Activated CD4-positive, alpha-beta T cell treated with anti-CD3 and anti-CD28 coated beads for 36 hours (primary cell): ENCODE measurements at regions not wholly inside any gene's neighbourhood (a gene's known extent, or its start where the extent isn't known, plus 50 kb on each side); places are given as distances from the start of the nearest gene placed in this dataset.

Experiments used
- ATAC-seq: fragments of 200-7000 bp; cut with Tn5 transposase; one replicate; pipeline ENCODE4 v1.10.0; 2021; ENCODE audit warnings: mild to moderate bottlenecking, moderate library complexity
- CTCF ChIA-PET: fragments of 350-600 bp; sonication (Branson Sonifier 250); formaldehyde crosslinking; loops from one replicate; lab custom pipeline; 2021; ENCODE audit warnings: antibody characterized with exemption; lab: Charles Lee
- POLR2A ChIA-PET: fragments of 350-600 bp; sonication (Branson Sonifier 250); formaldehyde crosslinking; loops from one replicate; lab custom pipeline; 2021; ENCODE audit warnings: antibody characterized with exemption, inconsistent platforms; lab: Charles Lee
- DNase-seq: peaks from one replicate; pipeline ENCODE4 v3.0.0-alpha.2; 2020
- H3K27ac Mint-ChIP-seq: one replicate; pipeline ENCODE4 v1.8.0; 2021; ENCODE audit warnings: mixed read lengths
- H3K27me3 Mint-ChIP-seq: one replicate; pipeline ENCODE4 v1.8.0; 2021; ENCODE audit warnings: mixed read lengths
- H3K36me3 Mint-ChIP-seq: one replicate; pipeline ENCODE4 v1.8.0; 2021; ENCODE audit warnings: low read depth, mixed read lengths
- H3K4me1 Mint-ChIP-seq: one replicate; pipeline ENCODE4 v1.8.0; 2021; ENCODE audit warnings: mixed read lengths
- H3K4me3 Mint-ChIP-seq: one replicate; pipeline ENCODE4 v1.8.0; 2021; ENCODE audit warnings: mild to moderate bottlenecking, moderate library complexity, mixed read lengths
- H3K9me3 Mint-ChIP-seq: one replicate; pipeline ENCODE4 v1.8.0; 2021; ENCODE audit warnings: low read depth, mixed read lengths
- intact Hi-C, 2 experiments: fragments of 100-400 bp; cut with DNase I in 1 of 2; cut with micrococcal nuclease in 1 of 2; formaldehyde crosslinking; loops; one replicate each; pipeline versions ENCODE4 v1.14.2 to v1.15.1; 2022 to 2024; cut with DNase I, micrococcal nuclease

DNA sequence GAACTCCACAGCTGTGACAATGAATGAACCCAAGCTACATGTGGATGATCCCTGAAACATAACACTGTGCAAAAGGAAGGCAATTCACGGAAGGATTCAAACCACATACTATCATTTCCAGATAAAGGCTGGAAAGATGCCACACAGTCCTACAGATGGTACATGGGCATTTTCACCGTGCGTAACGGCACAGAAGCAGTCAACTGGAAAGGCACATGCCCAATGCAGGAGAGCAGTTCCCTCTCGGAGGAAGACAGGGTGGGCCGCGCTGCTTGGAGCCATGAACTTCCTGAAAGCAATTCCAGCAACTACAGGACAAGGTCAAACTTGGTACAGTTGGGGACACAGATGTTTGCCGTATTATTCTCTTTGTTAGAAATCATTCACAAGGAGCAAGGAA is 103.7 kb downstream of the SHANK2 start:
- no peak for DNase-seq
- H3K4me1 Mint-ChIP-seq: peaks cover 2% of the 10 kb centered on the region
- POLR2A ChIA-PET: no interaction called here
- no peak for ATAC-seq
- H3K4me3 Mint-ChIP-seq: no peak overlapping the region
- CTCF ChIA-PET: interaction anchor here (0.6 kb wide), 1 partner anchor 1002 kb away, joined by 3 read pairs; no protein-coding TSS in a partner anchor
- peaks cover 12% of the 10 kb centered on the region for H3K27me3 Mint-ChIP-seq
- intact Hi-C loops: no loop called here
- no peak overlapping the region for H3K27ac Mint-ChIP-seq
- no peaks in the 10 kb centered on the region for H3K9me3 Mint-ChIP-seq
- H3K36me3 Mint-ChIP-seq: no peaks in the 10 kb centered on the region

DNA sequence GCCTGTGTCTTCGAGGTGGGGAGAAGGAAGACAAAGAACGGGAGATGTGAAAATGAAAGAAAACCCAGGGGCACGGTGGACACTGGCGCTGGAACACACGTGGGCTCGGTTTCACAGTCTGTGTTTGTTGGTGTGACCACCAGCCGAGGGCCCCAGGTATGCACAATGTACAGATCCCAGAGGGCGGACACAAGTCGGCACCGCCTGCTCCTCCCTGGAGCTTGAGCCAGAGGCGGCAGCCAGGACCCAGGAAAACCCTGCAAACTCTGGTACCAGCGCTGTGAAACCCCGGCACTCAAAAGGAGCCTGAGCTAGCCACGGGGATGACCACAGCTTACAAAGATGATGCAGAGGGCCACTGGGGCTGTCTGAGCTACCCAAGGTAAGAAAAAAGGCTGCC is 105.0 kb downstream of the SHANK2 start:
- Mint-ChIP-seq H3K27me3 (peaks cover 10% of the 10 kb centered on the region), H3K36me3 (no peaks in the 10 kb centered on the region), H3K4me3 (no peak overlapping the region), H3K27ac (no peak overlapping the region), H3K9me3 (no peaks in the 10 kb centered on the region), H3K4me1 (no peaks in the 10 kb centered on the region)
- ATAC-seq (no peak), DNase-seq (no peak)
- POLR2A ChIA-PET: interaction anchor here (0.5 kb wide), 1 partner anchor 192 kb away, joined by 4 read pairs; no protein-coding TSS in a partner anchor
- CTCF ChIA-PET: no interaction called here
- intact Hi-C loops: no loop called here

DNA sequence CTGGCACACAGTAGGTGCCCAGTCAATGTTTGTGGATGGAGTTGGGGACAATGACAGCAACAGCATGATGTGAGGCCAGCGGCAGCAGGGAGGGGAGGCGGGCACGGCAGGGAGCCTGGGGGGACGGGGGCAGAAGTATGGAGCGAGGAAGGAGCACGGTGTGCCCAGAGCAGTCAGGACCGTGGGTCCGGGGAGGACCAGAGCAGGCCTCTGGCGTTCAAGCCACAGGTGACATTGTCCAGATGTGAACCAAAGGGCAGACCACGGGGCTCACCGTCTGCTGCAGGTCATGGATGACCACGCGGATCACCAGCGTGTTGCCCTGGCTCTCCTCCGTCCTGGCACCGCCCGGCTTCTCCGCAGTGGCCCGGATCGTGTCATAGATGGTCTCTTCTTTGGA is 105.5 kb downstream of the SHANK2 start:
- no peaks in the 10 kb centered on the region for H3K4me1 Mint-ChIP-seq
- CTCF ChIA-PET: no interaction called here
- ATAC-seq: no peak

DNA sequence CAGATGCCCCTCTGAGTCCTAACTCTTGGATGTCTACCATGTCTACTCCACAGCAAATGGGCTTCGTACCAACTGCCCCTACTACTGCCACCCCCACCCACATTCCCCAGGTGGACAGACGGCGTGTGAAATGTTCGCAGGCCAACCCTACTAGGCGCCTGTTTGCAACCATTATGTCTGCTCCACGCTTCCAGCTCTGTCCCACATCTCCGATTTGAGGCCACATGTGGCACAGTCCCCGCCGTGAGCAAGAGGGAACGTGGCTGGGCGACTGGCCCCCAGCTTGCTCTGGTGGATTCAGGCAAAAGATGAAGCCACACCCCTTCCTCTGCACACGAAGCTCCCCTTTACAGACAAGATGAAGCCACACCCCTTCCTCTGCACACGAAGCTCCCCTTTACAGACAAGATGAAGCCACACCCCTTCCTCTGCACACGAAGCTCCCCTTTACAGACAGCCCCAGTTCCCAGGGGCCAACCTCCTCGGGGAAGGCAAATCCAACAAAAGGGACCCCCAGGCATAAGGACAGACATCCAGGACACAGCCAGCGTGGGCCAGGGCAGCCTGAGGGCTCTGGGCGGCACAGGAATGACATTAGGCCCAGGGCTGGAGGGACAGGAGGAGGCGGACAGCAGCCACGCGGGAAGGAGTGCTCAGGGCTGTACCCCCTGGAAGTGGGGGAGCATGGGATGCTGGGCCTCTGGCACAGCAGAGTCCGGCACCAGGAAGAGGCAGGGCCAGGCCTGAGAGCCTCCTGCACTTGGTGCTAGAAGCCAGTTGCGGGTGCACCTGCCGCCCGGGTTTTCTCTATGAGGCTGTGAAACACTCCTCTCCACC is 106.2 kb downstream of the SHANK2 start:
- H3K36me3 Mint-ChIP-seq: no peaks in the 10 kb centered on the region
- DNase-seq (no peak), ATAC-seq (no peak)
- intact Hi-C loops: no loop called here
- H3K9me3 Mint-ChIP-seq: no peaks in the 10 kb centered on the region
- H3K4me3 Mint-ChIP-seq: no peak overlapping the region
- POLR2A ChIA-PET: no interaction called here
- H3K27me3 Mint-ChIP-seq: peaks cover 6% of the 10 kb centered on the region
- CTCF ChIA-PET: no interaction called here
- no peak overlapping the region for H3K27ac Mint-ChIP-seq
- H3K4me1 Mint-ChIP-seq: no peaks in the 10 kb centered on the region

More for the DNA sequence above, 105.5 kb downstream of the SHANK2 start:
- H3K36me3 Mint-ChIP-seq: no peaks in the 10 kb centered on the region
- intact Hi-C loops: no loop called here
- DNase-seq: no peak
- H3K4me3 Mint-ChIP-seq: no peak overlapping the region
- POLR2A ChIA-PET: interaction anchor here (0.5 kb wide), 1 partner anchor 192 kb away, joined by 4 read pairs; no protein-coding TSS in a partner anchor
- H3K9me3 Mint-ChIP-seq: no peaks in the 10 kb centered on the region
- peaks cover 8% of the 10 kb centered on the region for H3K27me3 Mint-ChIP-seq
- H3K27ac Mint-ChIP-seq: no peak overlapping the region

DNA sequence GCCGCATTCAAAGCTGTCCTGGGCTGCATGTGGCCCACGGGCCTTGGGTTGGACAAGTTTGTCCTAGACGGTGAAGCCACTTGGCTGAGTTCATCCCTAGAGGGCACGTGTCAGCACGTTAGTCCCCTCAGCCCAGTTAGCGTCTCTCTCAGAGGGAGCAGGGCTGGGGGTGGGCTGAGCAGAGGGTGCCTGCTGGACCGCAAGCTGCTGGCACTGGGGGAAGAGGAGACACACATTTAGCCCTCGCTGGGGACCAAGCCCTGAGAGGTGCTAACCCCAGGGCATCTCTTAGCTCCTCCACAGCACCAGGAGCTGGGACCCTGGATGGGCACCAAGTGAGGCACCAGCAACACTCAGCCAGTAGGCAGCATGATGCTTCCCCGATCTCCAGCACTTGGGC is 107.0 kb downstream of the SHANK2 start:
- CTCF ChIA-PET: no interaction called here

DNA sequence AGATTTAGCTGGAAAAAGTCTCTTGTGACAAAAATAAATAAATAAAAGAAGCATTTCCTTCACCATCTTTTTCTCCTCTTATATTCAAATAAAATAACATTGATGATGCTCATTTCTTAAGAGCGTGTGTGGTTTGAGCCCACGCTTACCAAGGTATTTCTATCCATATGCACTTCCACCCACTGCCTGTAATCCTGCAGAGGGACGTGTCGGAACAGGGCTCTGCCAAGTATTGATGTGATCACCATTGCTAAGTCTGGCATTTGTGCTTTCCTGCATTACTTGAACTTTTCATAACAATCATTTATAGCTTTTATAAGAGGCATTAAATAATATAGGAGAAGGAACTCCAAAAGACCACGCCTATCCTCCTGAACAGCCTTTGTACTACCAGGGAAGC is 107.6 kb downstream of the SHANK2 start:
- DNase-seq (no peak), ATAC-seq (no peak)
- Mint-ChIP-seq H3K36me3 (no peaks in the 10 kb centered on the region), H3K27ac (no peak overlapping the region), H3K4me3 (no peak overlapping the region), H3K9me3 (no peaks in the 10 kb centered on the region), H3K4me1 (no peaks in the 10 kb centered on the region), H3K27me3 (peaks cover 6% of the 10 kb centered on the region)
- intact Hi-C loops: no loop called here
- ChIA-PET CTCF (no interaction called here), POLR2A (no interaction called here)

More for the DNA sequence above, 107.0 kb downstream of the SHANK2 start:
- Mint-ChIP-seq H3K9me3 (no peaks in the 10 kb centered on the region), H3K4me3 (no peak overlapping the region), H3K27me3 (peaks cover 6% of the 10 kb centered on the region), H3K36me3 (no peaks in the 10 kb centered on the region), H3K4me1 (no peaks in the 10 kb centered on the region), H3K27ac (no peak overlapping the region)
- ATAC-seq (no peak), DNase-seq (no peak)
- POLR2A ChIA-PET: no interaction called here
- intact Hi-C loops: no loop called here

DNA sequence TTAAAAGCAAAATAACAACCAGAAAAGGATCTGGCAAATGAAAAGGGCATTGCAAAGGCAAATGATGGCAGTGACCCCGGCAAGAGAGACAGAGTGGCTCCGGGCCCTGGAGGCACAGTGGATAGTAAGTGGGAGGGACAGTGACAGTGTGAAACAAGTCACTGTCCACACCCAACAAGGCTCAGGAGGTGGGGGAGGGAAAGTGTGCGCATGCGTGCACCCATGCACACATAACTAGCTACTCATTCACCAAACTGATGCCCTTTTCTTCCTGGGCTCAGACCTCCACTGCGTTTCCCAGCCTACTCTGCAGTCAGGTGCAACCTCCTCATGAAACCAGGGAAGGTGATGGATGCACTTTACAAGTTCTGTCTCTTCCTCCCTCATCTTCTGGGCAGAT is 108.4 kb downstream of the SHANK2 start:
- CTCF ChIA-PET: interaction anchor here (0.6 kb wide), 1 partner anchor 402 kb away, joined by 4 read pairs; no protein-coding TSS in a partner anchor

DNA sequence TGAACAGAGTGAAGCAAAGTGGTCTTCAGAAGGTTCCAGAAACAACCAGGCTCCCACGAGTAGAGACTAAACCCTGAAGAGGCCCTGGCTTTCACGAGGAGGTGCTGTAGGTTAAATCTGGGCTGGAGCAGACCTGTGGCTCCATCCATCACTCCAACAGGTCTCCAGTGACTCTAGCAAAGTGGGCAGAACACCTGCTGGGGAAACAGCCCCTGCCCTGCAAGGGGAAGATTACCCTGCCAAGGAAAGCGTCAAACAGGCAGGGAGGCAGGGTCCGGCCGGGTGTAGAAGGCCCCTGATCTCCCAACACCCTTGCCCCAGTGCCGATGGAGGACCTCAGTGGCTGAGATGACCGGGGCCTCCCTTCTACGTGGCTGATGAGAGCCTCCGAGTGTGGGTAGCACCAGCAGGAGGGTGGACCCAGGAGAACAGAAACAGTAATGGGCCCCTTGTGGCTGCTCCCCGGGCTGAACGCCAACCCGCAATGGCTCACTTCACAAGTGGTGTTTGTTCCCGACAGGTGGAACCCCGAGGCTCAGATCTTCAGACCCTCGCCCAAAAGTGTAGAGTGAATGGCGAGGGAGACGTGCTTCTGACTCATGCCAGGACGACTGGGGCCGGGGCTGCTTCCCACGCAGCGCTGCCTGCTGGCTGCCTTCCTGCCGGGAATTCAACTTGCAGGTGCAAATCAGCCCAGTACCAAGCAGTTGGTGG is 112.0 kb downstream of the SHANK2 start:
- Mint-ChIP-seq H3K27ac (no peak overlapping the region), H3K4me3 (no peak overlapping the region), H3K4me1 (no peaks in the 10 kb centered on the region), H3K27me3 (peaks cover 2% of the 10 kb centered on the region), H3K9me3 (no peaks in the 10 kb centered on the region), H3K36me3 (no peaks in the 10 kb centered on the region)
- intact Hi-C loops: no loop called here
- CTCF ChIA-PET: no interaction called here
- DNase-seq (no peak), ATAC-seq (no peak)
- POLR2A ChIA-PET: no interaction called here

More for the DNA sequence above, 108.4 kb downstream of the SHANK2 start:
- Mint-ChIP-seq H3K27me3 (peaks cover 6% of the 10 kb centered on the region), H3K36me3 (no peaks in the 10 kb centered on the region), H3K4me1 (no peaks in the 10 kb centered on the region), H3K9me3 (no peaks in the 10 kb centered on the region), H3K4me3 (no peak overlapping the region), H3K27ac (no peak overlapping the region)
- intact Hi-C loops: no loop called here
- no peak for DNase-seq
- no peak for ATAC-seq
- POLR2A ChIA-PET: no interaction called here

DNA sequence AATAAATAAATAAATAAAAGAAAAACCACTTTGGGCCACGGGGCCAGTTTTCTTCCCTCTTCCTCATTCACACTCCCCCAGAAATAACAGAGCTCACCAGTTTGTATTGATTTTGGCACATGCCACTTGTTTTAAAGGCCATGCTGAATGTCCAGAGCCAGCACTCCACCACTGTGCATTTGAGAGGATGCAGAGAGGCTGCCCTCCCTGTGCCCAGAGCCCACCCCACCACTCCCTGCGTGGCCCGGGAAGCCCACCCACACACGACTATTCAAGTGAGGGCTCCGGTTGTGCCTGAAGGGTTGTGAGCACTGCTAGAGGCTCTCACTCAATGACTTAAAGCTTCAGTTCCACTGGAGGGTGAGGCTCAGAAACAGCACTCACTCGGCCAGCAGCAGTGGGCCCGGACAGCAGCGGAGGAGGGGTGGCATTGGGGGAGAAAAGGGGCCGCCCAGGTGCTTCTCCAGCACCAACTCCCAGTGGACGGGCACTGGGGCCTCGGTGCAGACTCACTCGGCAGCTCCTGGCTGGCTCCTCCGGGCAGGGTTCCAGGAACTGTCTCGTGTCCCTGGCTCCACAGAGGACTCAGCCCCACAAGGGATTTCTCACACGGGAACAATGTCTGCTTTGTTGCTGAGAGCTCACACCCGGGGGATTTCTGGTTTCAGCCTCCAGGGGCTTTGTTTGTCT is 112.7 kb downstream of the SHANK2 start:
- H3K9me3 Mint-ChIP-seq: no peaks in the 10 kb centered on the region
- no peak overlapping the region for H3K27ac Mint-ChIP-seq
- ChIA-PET POLR2A (no interaction called here), CTCF (no interaction called here)
- no peaks in the 10 kb centered on the region for H3K4me1 Mint-ChIP-seq
- DNase-seq (no peak), ATAC-seq (no peak)
- no peaks in the 10 kb centered on the region for H3K36me3 Mint-ChIP-seq
- intact Hi-C loops: no loop called here
- H3K27me3 Mint-ChIP-seq: peaks cover 4% of the 10 kb centered on the region
- H3K4me3 Mint-ChIP-seq: no peak overlapping the region

DNA sequence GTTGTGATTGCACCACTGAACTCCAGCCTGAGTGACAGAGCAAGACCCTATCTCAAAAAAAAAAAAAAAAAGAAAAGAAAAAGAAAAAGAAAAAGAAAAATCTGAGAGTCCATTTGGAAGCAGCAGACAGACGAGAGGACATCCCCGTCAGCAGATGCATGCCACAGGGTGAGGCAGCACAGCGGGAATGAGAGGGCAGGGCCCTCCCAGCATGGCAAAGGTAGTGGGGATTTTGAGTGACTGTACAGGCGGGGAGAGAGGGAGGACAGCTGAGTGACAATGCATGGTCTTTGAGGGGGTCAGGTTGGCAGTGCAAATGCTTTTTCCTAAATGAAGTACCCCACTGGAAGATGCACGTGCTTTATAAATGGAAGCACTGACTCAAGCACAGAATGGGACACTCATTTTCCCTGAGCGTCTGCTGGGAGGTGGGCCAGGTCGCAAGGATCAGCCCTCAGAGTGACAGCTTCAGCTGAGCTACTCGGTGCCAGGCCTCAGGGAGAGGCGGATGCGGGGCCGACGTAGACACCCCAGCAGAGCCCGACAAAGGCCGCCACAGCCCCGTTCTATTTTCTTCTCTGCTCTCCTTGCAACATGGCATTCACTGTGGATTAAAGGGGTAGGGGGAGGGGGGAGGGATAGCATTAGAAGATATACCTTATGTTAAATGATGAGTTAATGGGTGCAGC is 113.5 kb downstream of the SHANK2 start:
- ChIA-PET POLR2A (no interaction called here), CTCF (no interaction called here)
- Mint-ChIP-seq H3K4me3 (no peak overlapping the region), H3K36me3 (no peaks in the 10 kb centered on the region), H3K27me3 (peaks cover 4% of the 10 kb centered on the region), H3K9me3 (no peaks in the 10 kb centered on the region), H3K27ac (no peak overlapping the region), H3K4me1 (no peaks in the 10 kb centered on the region)
- ATAC-seq (no peak), DNase-seq (no peak)
- intact Hi-C loops: no loop called here

DNA sequence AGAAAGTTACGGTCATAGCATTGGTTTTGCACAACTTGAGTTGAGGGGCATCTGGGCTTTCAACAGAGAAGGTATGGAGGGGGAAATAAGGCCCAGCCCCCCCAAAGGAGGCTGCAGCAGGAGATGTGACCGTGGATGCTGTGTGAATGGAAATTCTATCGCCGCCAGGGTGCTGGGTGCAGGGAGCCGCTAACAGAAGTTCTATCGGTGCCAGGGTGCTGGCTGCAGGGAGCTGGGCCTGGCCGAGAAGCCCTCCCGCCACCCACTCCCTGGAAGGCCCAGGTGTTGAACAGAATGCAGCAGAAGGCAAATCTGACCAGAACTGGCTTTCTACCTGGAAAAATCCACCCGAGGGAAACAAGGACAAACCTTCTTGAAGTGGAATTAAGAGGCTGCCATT is 115.0 kb downstream of the SHANK2 start:
- CTCF ChIA-PET: no interaction called here
- H3K27me3 Mint-ChIP-seq: peaks cover 2% of the 10 kb centered on the region
- DNase-seq (no peak), ATAC-seq (no peak)
- intact Hi-C loops: no loop called here
- H3K27ac Mint-ChIP-seq: no peak overlapping the region
- H3K9me3 Mint-ChIP-seq: no peaks in the 10 kb centered on the region
- POLR2A ChIA-PET: no interaction called here
- H3K4me3 Mint-ChIP-seq: no peak overlapping the region
- H3K36me3 Mint-ChIP-seq: no peaks in the 10 kb centered on the region
- no peaks in the 10 kb centered on the region for H3K4me1 Mint-ChIP-seq
